ENCODE measurements at regions not wholly inside any gene's neighbourhood (a gene's known extent, or its start where the extent isn't known, plus 50 kb on each side); places are given as distances from the start of the nearest gene placed in this dataset.

- TF ChIP-seq POLR2A (IDR thresholded peaks at IDR 0.05) (no peak), CTCF (IDR thresholded peaks at IDR 0.05) (no peak)
Measured at GRCh38 chrX:15055146-15055930, 182.1 kb downstream of the MOSPD2 start.

All from Peyer's patch (tissue), 4 donors.